H9 (cell line): ENCODE measurements at regions not wholly inside any gene's neighbourhood (a gene's known extent, or its start where the extent isn't known, plus 50 kb on each side); places are given as distances from the start of the nearest gene placed in this dataset.

Experiments used
- DNase-seq: peaks from one replicate; pipeline ENCODE4 v3.0.0-alpha.2; 2017
- H2AFZ ChIP-seq: one replicate; pipeline ENCODE4 v1.6.1; 2013; ENCODE audit warnings: mild to moderate bottlenecking, low read length, control low read depth, moderate library complexity
- H2AK5ac ChIP-seq: 2 replicates; pipeline ENCODE4 v1.6.1; 2013; ENCODE audit warnings: low read length, control low read depth, mixed read lengths; ENCODE audit not compliant: insufficient read length
- H2BK120ac ChIP-seq: one replicate; pipeline ENCODE4 v1.6.1; 2013; ENCODE audit warnings: low read depth, mild to moderate bottlenecking, low read length, control low read depth, inconsistent platforms; ENCODE audit not compliant: poor library complexity, severe bottlenecking
- H2BK12ac ChIP-seq: 2 replicates; pipeline ENCODE4 v1.6.1; 2013; ENCODE audit warnings: low read length, control low read depth, mixed read lengths, low read depth; ENCODE audit not compliant: insufficient read length
- H2BK15ac ChIP-seq: 2 replicates; pipeline ENCODE4 v1.6.1; 2013; ENCODE audit warnings: low read depth, low read length, control low read depth
- H2BK20ac ChIP-seq: one replicate; pipeline ENCODE4 v1.6.1; 2013; ENCODE audit warnings: low read depth, mild to moderate bottlenecking, low read length, control low read depth, inconsistent platforms; ENCODE audit not compliant: poor library complexity, severe bottlenecking
- H2BK5ac ChIP-seq: 2 replicates; pipeline ENCODE4 v1.6.1; 2013; ENCODE audit warnings: low read length, control low read depth, mixed read lengths; ENCODE audit not compliant: insufficient read length
- H3K14ac ChIP-seq: 2 replicates; pipeline ENCODE4 v1.6.1; 2013; ENCODE audit warnings: low read length, control low read depth; ENCODE audit not compliant: insufficient read depth
- H3K18ac ChIP-seq: 2 replicates; pipeline ENCODE4 v1.6.1; 2013; ENCODE audit warnings: low read depth, mild to moderate bottlenecking, mixed read lengths, low read length, control low read depth; ENCODE audit not compliant: insufficient read length
- H3K23ac ChIP-seq: 2 replicates; pipeline ENCODE4 v1.6.1; 2013; ENCODE audit warnings: low read length, control low read depth, mixed read lengths, low read depth; ENCODE audit not compliant: insufficient read length
- H3K23me2 ChIP-seq: 2 replicates; pipeline ENCODE4 v1.6.1; 2013; ENCODE audit warnings: low read depth, mild to moderate bottlenecking, mixed read lengths, low read length, control low read depth; ENCODE audit not compliant: insufficient read length, poor library complexity, severe bottlenecking
- H3K27ac ChIP-seq: 2 replicates; pipeline ENCODE4 v1.5.1; 2013; ENCODE audit warnings: low read length, control low read depth, mixed read lengths, low read depth; ENCODE audit not compliant: insufficient read length
- H3K27me3 ChIP-seq: 2 replicates; pipeline ENCODE4 v1.6.1; 2013; ENCODE audit warnings: low read length, control low read depth, inconsistent platforms; ENCODE audit not compliant: insufficient read depth
- H3K4ac ChIP-seq: 2 replicates; pipeline ENCODE4 v1.6.1; 2013; ENCODE audit warnings: low read depth, mild to moderate bottlenecking, control low read depth, inconsistent platforms, low read length, moderate library complexity
- H3K4me1 ChIP-seq: 2 replicates; pipeline ENCODE4 v1.6.1; 2013; ENCODE audit warnings: low read length, control low read depth, inconsistent platforms; ENCODE audit not compliant: insufficient read depth
- H3K4me2 ChIP-seq: 2 replicates; pipeline ENCODE4 v1.6.1; 2013; ENCODE audit warnings: low read length, control low read depth, mixed read lengths; ENCODE audit not compliant: insufficient read length, insufficient read depth
- H3K56ac ChIP-seq: 2 replicates; pipeline ENCODE4 v1.6.1; 2013; ENCODE audit warnings: low read depth, mild to moderate bottlenecking, mixed read lengths, low read length, control low read depth; ENCODE audit not compliant: insufficient read length
- H3K79me1 ChIP-seq: 2 replicates; pipeline ENCODE4 v1.6.1; 2013; ENCODE audit warnings: low read depth, mild to moderate bottlenecking, moderate library complexity, low read length, control low read depth, inconsistent platforms; ENCODE audit not compliant: insufficient read depth, poor library complexity, severe bottlenecking
- H3K79me2 ChIP-seq: 2 replicates; pipeline ENCODE4 v1.6.1; 2013; ENCODE audit warnings: low read length, control low read depth, inconsistent platforms; ENCODE audit not compliant: insufficient read depth
- H3K9ac ChIP-seq: 2 replicates; pipeline ENCODE4 v1.6.1; 2013; ENCODE audit warnings: low read length, control low read depth, mixed read lengths; ENCODE audit not compliant: insufficient read length; ENCODE audit errors: extremely low read depth
- H3K9me3 ChIP-seq: one replicate; pipeline ENCODE4 v1.6.1; 2013; ENCODE audit warnings: low read depth, low read length, inconsistent platforms; ENCODE audit not compliant: control insufficient read depth
- H3T11ph ChIP-seq: one replicate; pipeline ENCODE4 v1.6.1; 2013; ENCODE audit warnings: mild to moderate bottlenecking, low read length, control low read depth, inconsistent platforms
- H4K20me1 ChIP-seq: one replicate; pipeline ENCODE4 v1.6.1; 2013; ENCODE audit not compliant: control insufficient read depth, insufficient read length, insufficient read depth
- H4K5ac ChIP-seq: 2 replicates; pipeline ENCODE4 v1.6.1; 2013; ENCODE audit warnings: low read depth, mild to moderate bottlenecking, mixed read lengths, low read length, control low read depth; ENCODE audit not compliant: insufficient read length
- H4K8ac ChIP-seq: replicated peaks from 2 replicates; pipeline ENCODE4 v1.6.1; 2013; ENCODE audit warnings: low read length, control low read depth, mixed read lengths, low read depth; ENCODE audit not compliant: insufficient read length
- H4K91ac ChIP-seq: 2 replicates; pipeline ENCODE4 v1.6.1; 2013; ENCODE audit warnings: low read depth, mild to moderate bottlenecking, moderate library complexity, mixed read lengths, low read length, control low read depth; ENCODE audit not compliant: insufficient read length
- H3K27ac Mint-ChIP-seq, 3 experiments: 2 replicates in 2 of 3; 3 replicates in 1 of 3; pipeline ENCODE4 v1.8.0; 2020 to 2021; ENCODE audit warnings: mixed read lengths in 3 of 3, mild to moderate bottlenecking in 1 of 3, moderate library complexity in 1 of 3
- H3K27me3 Mint-ChIP-seq: 2 replicates; pipeline ENCODE4 v1.8.0; 2021; ENCODE audit warnings: low read depth, mild to moderate bottlenecking, moderate library complexity, mixed read lengths
- H3K36me3 Mint-ChIP-seq, 3 experiments: 2 replicates in 2 of 3; 3 replicates in 1 of 3; pipeline ENCODE4 v1.8.0; 2020 to 2021; ENCODE audit warnings: low read depth in 3 of 3, mixed read lengths in 3 of 3; ENCODE audit not compliant: insufficient read depth in 1 of 3
- H3K4me1 Mint-ChIP-seq, 2 experiments: 2 replicates each; pipeline ENCODE4 v1.8.0; 2020; ENCODE audit warnings: mixed read lengths in 2 of 2
- H3K4me3 Mint-ChIP-seq, 2 experiments: 2 replicates in 1 of 2; 3 replicates in 1 of 2; pipeline ENCODE4 v1.8.0; 2020 to 2021; ENCODE audit warnings: mild to moderate bottlenecking in 2 of 2, mixed read lengths in 2 of 2, moderate library complexity in 1 of 2
- H3K9me3 Mint-ChIP-seq, 2 experiments: 2 replicates in 1 of 2; 3 replicates in 1 of 2; pipeline ENCODE4 v1.8.0; 2020; ENCODE audit warnings: mild to moderate bottlenecking in 2 of 2, mixed read lengths in 2 of 2, moderate library complexity in 1 of 2
- whole genome bisulfite sequencing: extraction: QIAGEN DNeasy Blood & Tissue Kit; methylation state at CpG from one replicate; pipeline ENCODE4 v1.1.7; 2013; ENCODE audit warnings: missing lambda C conversion rate, low lambda C conversion rate, mixed read lengths; ENCODE audit not compliant: insufficient read length; ENCODE audit errors: extremely low coverage; 5-methylcytosine and 5-hydroxymethylcytosine counted together
- TF ChIP-seq, protein P1 (sequence below): fragments of 200-600 bp; sonication (generic); conservative IDR thresholded peaks from 3 replicates; pipeline ENCODE4 v1.8.0; 2021; ENCODE audit warnings: antibody characterized with exemption, mild to moderate bottlenecking

GRCh38 chr14:42633504-42634095 is 1026.9 kb downstream of the LRFN5 start:
- WGBS: no CpG with 5 or more reads among the region's 6 CpGs
- no peaks in the 10 kb centered on the region for H3K27me3 Mint-ChIP-seq
- no peak overlapping the region for H3K14ac ChIP-seq
- H2BK20ac ChIP-seq: no peak overlapping the region
- no peak overlapping the region for H3K27ac Mint-ChIP-seq
- H4K8ac ChIP-seq: no peak overlapping the region
- H2BK5ac ChIP-seq: no peak overlapping the region
- H2BK15ac ChIP-seq: no peak overlapping the region
- H2BK12ac ChIP-seq: no peak overlapping the region
- no peak overlapping the region for H3K4me3 Mint-ChIP-seq
- H3K56ac ChIP-seq: no peak overlapping the region
- no peak overlapping the region for H4K5ac ChIP-seq
- H3K79me2 ChIP-seq: no peaks in the 10 kb centered on the region
- no peaks in the 10 kb centered on the region for H3K23me2 ChIP-seq
- no peak overlapping the region for H3K23ac ChIP-seq
- no peaks in the 10 kb centered on the region for H3K9me3 ChIP-seq
- no peak overlapping the region for H3K9ac ChIP-seq
- no peaks in the 10 kb centered on the region for H3K36me3 Mint-ChIP-seq
- H3K4ac ChIP-seq: no peak overlapping the region
- H3K79me1 ChIP-seq: no peaks in the 10 kb centered on the region
- no peak overlapping the region for H3K18ac ChIP-seq
- DNase-seq: no peak
- H3K4me1 ChIP-seq: no peaks in the 10 kb centered on the region; the same call in 1 of the 2 replicates
- H3K27me3 ChIP-seq: no peaks in the 10 kb centered on the region
- H2AFZ ChIP-seq: no peak overlapping the region
- no peaks in the 10 kb centered on the region for H4K20me1 ChIP-seq
- peaks cover 4 to 7% of the 10 kb centered on the region in 2 experiments for H3K4me1 Mint-ChIP-seq
- TF ChIP-seq, protein P1, sequence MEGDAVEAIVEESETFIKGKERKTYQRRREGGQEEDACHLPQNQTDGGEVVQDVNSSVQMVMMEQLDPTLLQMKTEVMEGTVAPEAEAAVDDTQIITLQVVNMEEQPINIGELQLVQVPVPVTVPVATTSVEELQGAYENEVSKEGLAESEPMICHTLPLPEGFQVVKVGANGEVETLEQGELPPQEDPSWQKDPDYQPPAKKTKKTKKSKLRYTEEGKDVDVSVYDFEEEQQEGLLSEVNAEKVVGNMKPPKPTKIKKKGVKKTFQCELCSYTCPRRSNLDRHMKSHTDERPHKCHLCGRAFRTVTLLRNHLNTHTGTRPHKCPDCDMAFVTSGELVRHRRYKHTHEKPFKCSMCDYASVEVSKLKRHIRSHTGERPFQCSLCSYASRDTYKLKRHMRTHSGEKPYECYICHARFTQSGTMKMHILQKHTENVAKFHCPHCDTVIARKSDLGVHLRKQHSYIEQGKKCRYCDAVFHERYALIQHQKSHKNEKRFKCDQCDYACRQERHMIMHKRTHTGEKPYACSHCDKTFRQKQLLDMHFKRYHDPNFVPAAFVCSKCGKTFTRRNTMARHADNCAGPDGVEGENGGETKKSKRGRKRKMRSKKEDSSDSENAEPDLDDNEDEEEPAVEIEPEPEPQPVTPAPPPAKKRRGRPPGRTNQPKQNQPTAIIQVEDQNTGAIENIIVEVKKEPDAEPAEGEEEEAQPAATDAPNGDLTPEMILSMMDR: no peak
- H2BK120ac ChIP-seq: no peak overlapping the region
- H2AK5ac ChIP-seq: no peak overlapping the region
- H3K27ac ChIP-seq: no peak overlapping the region
- no peak overlapping the region for H3T11ph ChIP-seq
- no peaks in the 10 kb centered on the region for H3K9me3 Mint-ChIP-seq
- no peak overlapping the region for H4K91ac ChIP-seq
- no peak overlapping the region for H3K4me2 ChIP-seq
